Heart left ventricle (tissue), 13 donors: ENCODE measurements at regions not wholly inside any gene's neighbourhood (a gene's known extent, or its start where the extent isn't known, plus 50 kb on each side); places are given as distances from the start of the nearest gene placed in this dataset.

Source experiments
- CTCF ChIP-seq, 12 donors: fragments of 200-600 bp; sonication (generic) in 4 of 12; IDR thresholded peaks; one replicate each; pipeline versions ENCODE4 v1.5.0 to v1.8.0; 2018 to 2022; ENCODE audit warnings: antibody characterized with exemption in 12 of 12, mild to moderate bottlenecking in 5 of 12
- POLR2A ChIP-seq, 2 donors: fragments of 450-650 bp; IDR thresholded peaks; one replicate each; pipeline ENCODE4 v1.6.1; 2017; ENCODE audit warnings: antibody characterized with exemption in 2 of 2, mild to moderate bottlenecking in 2 of 2, moderate library complexity in 2 of 2
- donor health status: ischemic (EF 13 %, LVEDD 7.1; RV severe dilation, severe dysfunction).
- donor health status: DM: no; HTN: yes; CAD: no.
- donor health status: DM: no; HTN: no; CAD: no.
- donor health status: ischemic (EF 25% LVEDD 6.9; RV normal size, moderate dysfunction).
- donor health status: ischemic (EF 25% LVEDD 5.7; RV mildly dilated, moderate dysfunction).
- donor health status: ischemic (EF 35%, LVEDD 5.7; RV mildly dilated, moderate dysfunction).
- donor health status: nonischemic (EF 11% LVEDD 7.7; RV severe dilation, severe dysfunction).
- donor health status: DM: yes; HTN: yes; CAD: no.
- donor health status: PGD.
- donor health status: ischemic (EF 29% LVEDD 5.4; RV normal size, mild dysfunction).
- donor health status: nonischemic (EF 23%, LVEDD 6.1; RV moderate dilation, normal function).

DNA sequence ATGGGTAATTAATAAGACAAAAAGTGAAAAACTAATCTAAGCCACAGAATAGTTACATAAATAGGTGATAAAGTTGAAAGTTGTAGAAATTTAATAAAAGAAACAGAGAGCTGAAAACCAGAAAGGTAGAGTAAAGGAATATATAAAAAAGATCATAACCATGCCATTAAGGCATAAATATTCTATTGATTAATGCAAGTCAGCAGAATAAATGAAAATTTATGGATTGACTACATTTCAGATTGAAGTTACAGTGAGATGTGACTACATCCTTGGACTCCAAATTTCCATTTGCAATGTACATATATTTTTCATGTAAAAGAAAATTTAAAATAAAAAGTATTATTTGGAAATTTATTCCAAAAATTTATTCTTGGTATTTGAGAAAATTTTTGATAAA, 1225.7 kb downstream of the OTOL1 start:
- TF ChIP-seq CTCF (IDR thresholded peaks at IDR 0.05), result no peak
- TF ChIP-seq POLR2A (IDR thresholded peaks at IDR 0.05), result no peak
